OCI-LY7 (cell line): ENCODE measurements at regions not wholly inside any gene's neighbourhood (a gene's known extent, or its start where the extent isn't known, plus 50 kb on each side); places are given as distances from the start of the nearest gene placed in this dataset.

ENCODE experiments used
- BruUV-seq: library from RNA; stranded (reverse); fragments of 400-500 nt; replicated peaks from 2 replicates; lab custom pipeline; 2021; lab: Mats Ljungman, UMichigan
- CTCF ChIA-PET: fragments of 300-600 bp; sonication (Branson Sonifier 250); formaldehyde crosslinking; loops from one replicate; lab custom pipeline; 2022; ENCODE audit warnings: antibody characterized with exemption; ENCODE audit not compliant: unreplicated experiment; lab: Charles Lee
- POLR2A ChIA-PET: fragments of 300-600 bp; sonication (Branson Sonifier 250); formaldehyde crosslinking; loops from one replicate; lab custom pipeline; 2022; ENCODE audit warnings: antibody characterized with exemption; lab: Charles Lee
- DNase-seq: peaks from one replicate; pipeline ENCODE4 v3.0.0-alpha.2; 2015; ENCODE audit warnings: low spot score
- H2AFZ ChIP-seq: fragments of 200-600 bp; sonication (generic), shearing (Covaris generic); 2 replicates; pipeline ENCODE4 v1.6.1; 2014; ENCODE audit warnings: mild to moderate bottlenecking, antibody characterized with exemption, low read length, moderate library complexity
- H3K27ac ChIP-seq: fragments of 200-600 bp; sonication (generic); 2 replicates; pipeline ENCODE4 v1.5.1; 2014; ENCODE audit warnings: mixed run types, low read depth, mild to moderate bottlenecking, moderate library complexity, low read length, inconsistent platforms; ENCODE audit not compliant: poor library complexity, severe bottlenecking
- H3K36me3 ChIP-seq: fragments of 200-600 bp; sonication (generic); 2 replicates; pipeline ENCODE4 v1.6.1; 2014; ENCODE audit warnings: mild to moderate bottlenecking, antibody characterized with exemption, low read length, moderate library complexity, mixed read lengths; ENCODE audit not compliant: insufficient read depth
- H3K4me1 ChIP-seq: fragments of 200-600 bp; sonication (generic); 2 replicates; pipeline ENCODE4 v1.5.1; 2014; ENCODE audit warnings: mild to moderate bottlenecking, low read length; ENCODE audit not compliant: insufficient read depth, poor library complexity, severe bottlenecking
- H3K4me2 ChIP-seq: fragments of 200-600 bp; sonication (generic); 2 replicates; pipeline ENCODE4 v1.6.1; 2014; ENCODE audit warnings: mild to moderate bottlenecking, low read length
- H3K4me3 ChIP-seq: fragments of 200-600 bp; sonication (generic); 2 replicates; pipeline ENCODE4 v1.5.1; 2014; ENCODE audit warnings: mild to moderate bottlenecking, low read depth, low read length; ENCODE audit not compliant: poor library complexity, severe bottlenecking
- H3K79me2 ChIP-seq: fragments of 200-600 bp; sonication (generic); 2 replicates; pipeline ENCODE4 v1.6.1; 2016; ENCODE audit warnings: low read depth, mild to moderate bottlenecking, low read length, moderate library complexity, mixed read lengths; ENCODE audit not compliant: insufficient read depth
- H3K9me2 ChIP-seq: fragments of 200-600 bp; sonication (generic); 2 replicates; pipeline ENCODE4 v1.6.1; 2016; ENCODE audit warnings: mild to moderate bottlenecking, low read length, mixed read lengths; ENCODE audit not compliant: insufficient read depth
- H3K9me3 ChIP-seq: fragments of 200-600 bp; sonication (generic); 2 replicates; pipeline ENCODE4 v1.6.1; 2014; ENCODE audit warnings: mild to moderate bottlenecking, mixed run types, low read length, mixed read lengths
- H4K20me1 ChIP-seq: fragments of 200-600 bp; sonication (generic); 2 replicates; pipeline ENCODE4 v1.6.1; 2014; ENCODE audit warnings: mild to moderate bottlenecking, antibody characterized with exemption, low read length, moderate library complexity, mixed read lengths; ENCODE audit not compliant: insufficient read depth
- EZH2phosphoT487 ChIP-seq: fragments of 200-600 bp; sonication (generic); IDR thresholded peaks from 2 replicates; pipeline ENCODE4 v1.6.1; 2018; ENCODE audit warnings: low read depth, borderline replicate concordance, mild to moderate bottlenecking, mixed run types, antibody characterized with exemption, low read length, moderate library complexity, mixed read lengths
- intact Hi-C: fragments of 100-400 bp; cut with micrococcal nuclease; formaldehyde crosslinking; loops from one replicate; pipeline ENCODE4 v1.10.0; 2022; ENCODE audit not compliant: unreplicated experiment
- TF ChIP-seq, protein P1 (sequence below): fragments of 200-600 bp; sonication (generic); conservative IDR thresholded peaks from 2 replicates; pipeline ENCODE4 v1.5.1; 2014; ENCODE audit warnings: mild to moderate bottlenecking, antibody characterized with exemption, low read length, moderate library complexity, mixed read lengths

DNA sequence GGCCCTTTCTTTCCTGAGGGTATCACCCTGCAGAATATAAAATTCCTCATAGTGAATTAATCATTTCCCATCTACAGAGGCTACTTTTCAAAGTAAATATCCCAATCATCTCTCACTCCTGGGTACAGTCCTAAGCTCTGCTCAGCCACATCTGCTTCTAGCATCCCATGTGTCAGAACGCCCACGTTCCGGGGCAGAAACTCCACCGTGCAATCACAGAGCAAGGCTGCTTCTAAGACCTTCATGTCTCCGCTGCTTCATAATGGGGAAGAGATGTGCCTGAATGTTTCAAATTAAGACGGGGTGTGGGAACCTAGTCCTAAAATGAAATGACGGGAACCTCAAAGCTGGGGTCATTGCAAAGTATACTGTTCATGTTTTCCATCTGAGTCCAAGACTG is 208.8 kb upstream of the GMDS start:
- no peaks in the 10 kb centered on the region for H3K9me2 ChIP-seq
- TF ChIP-seq EZH2phosphoT487 = no peak
- ChIA-PET POLR2A (interaction anchor here (0.5 to 0.7 kb wide), 2 partner anchors 210 to 1399 kb away, joined by 3 read pairs; no protein-coding TSS in a partner anchor), CTCF (interaction anchor here (1.0 kb wide), 1 partner anchor 25 kb away, joined by 3 read pairs; no protein-coding TSS in a partner anchor)
- no peaks in the 10 kb centered on the region for H3K79me2 ChIP-seq
- intact Hi-C loops = no loop called here
- no peak for DNase-seq
- no peak overlapping the region for H2AFZ ChIP-seq
- H3K9me3 ChIP-seq = no peaks in the 10 kb centered on the region
- H3K36me3 ChIP-seq = no peaks in the 10 kb centered on the region
- BruUV-seq = no TSS peak
- H3K27ac ChIP-seq = no peak overlapping the region
- no peaks in the 10 kb centered on the region for H3K4me1 ChIP-seq
- no peaks in the 10 kb centered on the region; the same call in 1 of the 2 replicates for H4K20me1 ChIP-seq
- no peak overlapping the region for H3K4me3 ChIP-seq
- no peak overlapping the region for H3K4me2 ChIP-seq

DNA sequence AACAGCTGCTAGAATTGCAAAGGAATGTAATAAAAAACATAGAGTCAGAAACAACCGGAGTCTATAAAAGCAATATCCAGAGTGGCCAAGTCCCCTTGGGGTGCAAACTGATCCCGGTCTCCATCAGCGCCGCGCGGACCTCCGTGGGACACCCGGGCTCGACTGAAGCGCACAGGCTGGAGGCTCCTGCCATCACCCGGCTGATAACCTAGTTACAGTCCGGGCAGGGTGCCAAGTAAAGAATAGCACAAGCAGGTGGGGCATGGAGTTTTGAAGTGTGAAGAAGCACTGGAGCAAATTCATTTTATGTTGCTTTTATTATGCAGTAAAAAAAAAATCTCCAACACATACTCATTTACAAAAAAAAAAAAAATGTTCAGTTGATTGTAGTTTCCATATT is 205.1 kb upstream of the GMDS start:
- no peak overlapping the region for H3K27ac ChIP-seq
- no peak overlapping the region for H2AFZ ChIP-seq
- no peak overlapping the region for H3K4me3 ChIP-seq
- BruUV-seq = no TSS peak
- H3K79me2 ChIP-seq = no peaks in the 10 kb centered on the region
- no peaks in the 10 kb centered on the region for H3K4me1 ChIP-seq
- no peak overlapping the region for H3K4me2 ChIP-seq
- intact Hi-C loops = no loop called here
- ChIA-PET CTCF (no interaction called here), POLR2A (no interaction called here)
- H3K9me2 ChIP-seq = no peaks in the 10 kb centered on the region
- no peak for DNase-seq
- H3K9me3 ChIP-seq = no peaks in the 10 kb centered on the region
- no peaks in the 10 kb centered on the region for H3K36me3 ChIP-seq
- H4K20me1 ChIP-seq = no peaks in the 10 kb centered on the region; the same call in 1 of the 2 replicates
- TF ChIP-seq, protein P1, sequence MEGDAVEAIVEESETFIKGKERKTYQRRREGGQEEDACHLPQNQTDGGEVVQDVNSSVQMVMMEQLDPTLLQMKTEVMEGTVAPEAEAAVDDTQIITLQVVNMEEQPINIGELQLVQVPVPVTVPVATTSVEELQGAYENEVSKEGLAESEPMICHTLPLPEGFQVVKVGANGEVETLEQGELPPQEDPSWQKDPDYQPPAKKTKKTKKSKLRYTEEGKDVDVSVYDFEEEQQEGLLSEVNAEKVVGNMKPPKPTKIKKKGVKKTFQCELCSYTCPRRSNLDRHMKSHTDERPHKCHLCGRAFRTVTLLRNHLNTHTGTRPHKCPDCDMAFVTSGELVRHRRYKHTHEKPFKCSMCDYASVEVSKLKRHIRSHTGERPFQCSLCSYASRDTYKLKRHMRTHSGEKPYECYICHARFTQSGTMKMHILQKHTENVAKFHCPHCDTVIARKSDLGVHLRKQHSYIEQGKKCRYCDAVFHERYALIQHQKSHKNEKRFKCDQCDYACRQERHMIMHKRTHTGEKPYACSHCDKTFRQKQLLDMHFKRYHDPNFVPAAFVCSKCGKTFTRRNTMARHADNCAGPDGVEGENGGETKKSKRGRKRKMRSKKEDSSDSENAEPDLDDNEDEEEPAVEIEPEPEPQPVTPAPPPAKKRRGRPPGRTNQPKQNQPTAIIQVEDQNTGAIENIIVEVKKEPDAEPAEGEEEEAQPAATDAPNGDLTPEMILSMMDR = no peak
- no peak for TF ChIP-seq EZH2phosphoT487

DNA sequence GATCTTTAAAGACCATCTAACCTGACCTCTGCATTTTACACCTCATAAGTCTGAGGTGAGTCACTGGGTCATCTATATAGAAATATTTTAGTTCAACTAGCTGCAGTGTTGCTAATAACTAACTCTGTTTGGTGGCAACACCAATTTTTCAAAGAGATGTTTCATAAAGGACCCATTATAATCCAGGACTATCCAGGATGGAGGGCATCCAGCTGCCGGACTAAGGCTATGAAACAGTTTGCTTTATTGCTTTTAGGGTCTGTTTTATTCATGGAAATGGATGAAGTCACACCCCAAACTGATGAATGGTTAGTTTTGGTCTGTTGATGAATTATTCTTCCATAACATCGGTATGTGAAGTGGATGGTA is 204.2 kb upstream of the GMDS start:
- Histone ChIP-seq H4K20me1 (no peaks in the 10 kb centered on the region; the same call in 1 of the 2 replicates), H3K4me2 (no peak overlapping the region), H2AFZ (no peak overlapping the region), H3K9me3 (no peaks in the 10 kb centered on the region), H3K4me1 (no peaks in the 10 kb centered on the region), H3K36me3 (no peaks in the 10 kb centered on the region), H3K27ac (no peak overlapping the region), H3K79me2 (no peaks in the 10 kb centered on the region), H3K4me3 (no peak overlapping the region), H3K9me2 (no peaks in the 10 kb centered on the region)
- no TSS peak for BruUV-seq
- ChIA-PET CTCF (no interaction called here), POLR2A (no interaction called here)
- TF ChIP-seq, protein P1 = no peak
- no peak for TF ChIP-seq EZH2phosphoT487
- DNase-seq = no peak
- intact Hi-C loops = loop anchor here (10.0 kb wide), 1 partner anchor 845 kb away; the partner anchor contains the start of gene FOXC1
